Stimulated activated CD4-positive, alpha-beta T cell treated with anti-CD3 and anti-CD28 coated beads, TNF-alpha, amount 100 ng/mL, for 1 hour (primary cell): ENCODE measurements at regions not wholly inside any gene's neighbourhood (a gene's known extent, or its start where the extent isn't known, plus 50 kb on each side); places are given as distances from the start of the nearest gene placed in this dataset.
"Not testable (repeated sequence)": the region's sequence is repeated elsewhere in the genome, so short reads cannot be mapped to it uniquely, and the experiment has no call there.

Experiments
- DNase-seq, 3 donors: peaks; one replicate each; pipeline ENCODE4 v3.0.0-alpha.2; 2020; ENCODE audit warnings: low read depth in 3 of 3, low spot score in 1 of 3

GRCh38 chr9:7481570-7481969, 318.0 kb downstream of the DMAC1 start:
- DNase-seq = no peak

- no peak for DNase-seq
Measured at GRCh38 chr9:7479300-7479699, 320.3 kb downstream of the DMAC1 start.

GRCh38 chr9:7478646-7479045, 320.9 kb downstream of the DMAC1 start:
- no peak for DNase-seq

GRCh38 chr9:7467186-7467585, 332.4 kb downstream of the DMAC1 start:
- DNase-seq = no peak

GRCh38 chr9:7461791-7462190, 337.8 kb downstream of the DMAC1 start:
- no peak for DNase-seq

GRCh38 chr9:7456793-7457530, 342.6 kb downstream of the DMAC1 start:
- DNase-seq = no peak

- no peak for DNase-seq
Measured at GRCh38 chr9:7456377-7456776, 343.2 kb downstream of the DMAC1 start.

GRCh38 chr9:7454624-7455023, 345.0 kb downstream of the DMAC1 start:
- DNase-seq = no peak

GRCh38 chr9:7452378-7452777, 347.2 kb downstream of the DMAC1 start:
- DNase-seq = no peak

- DNase-seq = no peak
Measured at GRCh38 chr9:7451062-7451461, 348.5 kb downstream of the DMAC1 start.

GRCh38 chr9:7443541-7443940, 356.0 kb downstream of the DMAC1 start:
- DNase-seq = no peak

- DNase-seq = no peak
Measured at GRCh38 chr9:7439355-7439995, 360.1 kb downstream of the DMAC1 start.

- no peak for DNase-seq
Measured at GRCh38 chr9:7436754-7437153, 362.8 kb downstream of the DMAC1 start.

GRCh38 chr9:7433508-7434292, 365.9 kb downstream of the DMAC1 start:
- DNase-seq = no peak

- no peak for DNase-seq
Measured at GRCh38 chr9:7432989-7433388, 366.6 kb downstream of the DMAC1 start.

- not testable (repeated sequence) for DNase-seq
Measured at GRCh38 chr9:7417397-7417796, 382.2 kb downstream of the DMAC1 start.

- no peak for DNase-seq
Measured at GRCh38 chr9:7415836-7416235, 383.7 kb downstream of the DMAC1 start.

- no peak for DNase-seq
Measured at GRCh38 chr9:7408845-7409244, 390.7 kb downstream of the DMAC1 start.

- no peak for DNase-seq
Measured at GRCh38 chr9:7407246-7407645, 392.3 kb downstream of the DMAC1 start.

GRCh38 chr9:7405924-7406604, 393.5 kb downstream of the DMAC1 start:
- DNase-seq = no peak

GRCh38 chr9:7403839-7404487, 395.6 kb downstream of the DMAC1 start:
- DNase-seq = no peak
